B cell (primary cell): ENCODE measurements at regions not wholly inside any gene's neighbourhood (a gene's known extent, or its start where the extent isn't known, plus 50 kb on each side); places are given as distances from the start of the nearest gene placed in this dataset.

ENCODE experiments used
- CTCF ChIP-seq: fragments of 200-600 bp; IDR thresholded peaks from one replicate; pipeline ENCODE4 v1.8.0; 2022; ENCODE audit warnings: antibody characterized with exemption, mild to moderate bottlenecking
- EZH2 ChIP-seq: IDR thresholded peaks from 2 replicates; pipeline ENCODE4 v1.6.1; 2012; ENCODE audit warnings: borderline replicate concordance, low read depth, mild to moderate bottlenecking, moderate library complexity, low read length; ENCODE audit not compliant: insufficient read depth, poor library complexity, severe bottlenecking

- TF ChIP-seq CTCF (no peak), EZH2 (no peak)
These were observed 308.1 kb upstream of the FLRT2 start for GRCh38 chr14:85221832-85222231.
